22Rv1 (cell line): ENCODE measurements at regions not wholly inside any gene's neighbourhood (a gene's known extent, or its start where the extent isn't known, plus 50 kb on each side); places are given as distances from the start of the nearest gene placed in this dataset.
"Not testable (repeated sequence)": the region's sequence is repeated elsewhere in the genome, so short reads cannot be mapped to it uniquely, and the experiment has no call there.

Experiments used
- ZFX ChIP-seq: fragments of 450-650 bp; IDR thresholded peaks from 2 replicates; pipeline ENCODE4 v1.6.1; 2017; ENCODE audit warnings: antibody characterized with exemption, borderline replicate concordance
- TF ChIP-seq, protein P1 (sequence below): fragments of 450-650 bp; IDR thresholded peaks from 2 replicates; pipeline ENCODE4 v1.5.1; 2017; ENCODE audit warnings: mild to moderate bottlenecking

- TF ChIP-seq, protein P1, sequence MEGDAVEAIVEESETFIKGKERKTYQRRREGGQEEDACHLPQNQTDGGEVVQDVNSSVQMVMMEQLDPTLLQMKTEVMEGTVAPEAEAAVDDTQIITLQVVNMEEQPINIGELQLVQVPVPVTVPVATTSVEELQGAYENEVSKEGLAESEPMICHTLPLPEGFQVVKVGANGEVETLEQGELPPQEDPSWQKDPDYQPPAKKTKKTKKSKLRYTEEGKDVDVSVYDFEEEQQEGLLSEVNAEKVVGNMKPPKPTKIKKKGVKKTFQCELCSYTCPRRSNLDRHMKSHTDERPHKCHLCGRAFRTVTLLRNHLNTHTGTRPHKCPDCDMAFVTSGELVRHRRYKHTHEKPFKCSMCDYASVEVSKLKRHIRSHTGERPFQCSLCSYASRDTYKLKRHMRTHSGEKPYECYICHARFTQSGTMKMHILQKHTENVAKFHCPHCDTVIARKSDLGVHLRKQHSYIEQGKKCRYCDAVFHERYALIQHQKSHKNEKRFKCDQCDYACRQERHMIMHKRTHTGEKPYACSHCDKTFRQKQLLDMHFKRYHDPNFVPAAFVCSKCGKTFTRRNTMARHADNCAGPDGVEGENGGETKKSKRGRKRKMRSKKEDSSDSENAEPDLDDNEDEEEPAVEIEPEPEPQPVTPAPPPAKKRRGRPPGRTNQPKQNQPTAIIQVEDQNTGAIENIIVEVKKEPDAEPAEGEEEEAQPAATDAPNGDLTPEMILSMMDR: not testable (repeated sequence)
- TF ChIP-seq ZFX: not testable (repeated sequence)
Measured at GRCh38 chr9:74424488-74424887, 72.6 kb upstream of the RORB start.
